ENCODE measurements at regions not wholly inside any gene's neighbourhood (a gene's known extent, or its start where the extent isn't known, plus 50 kb on each side); places are given as distances from the start of the nearest gene placed in this dataset.

DNA sequence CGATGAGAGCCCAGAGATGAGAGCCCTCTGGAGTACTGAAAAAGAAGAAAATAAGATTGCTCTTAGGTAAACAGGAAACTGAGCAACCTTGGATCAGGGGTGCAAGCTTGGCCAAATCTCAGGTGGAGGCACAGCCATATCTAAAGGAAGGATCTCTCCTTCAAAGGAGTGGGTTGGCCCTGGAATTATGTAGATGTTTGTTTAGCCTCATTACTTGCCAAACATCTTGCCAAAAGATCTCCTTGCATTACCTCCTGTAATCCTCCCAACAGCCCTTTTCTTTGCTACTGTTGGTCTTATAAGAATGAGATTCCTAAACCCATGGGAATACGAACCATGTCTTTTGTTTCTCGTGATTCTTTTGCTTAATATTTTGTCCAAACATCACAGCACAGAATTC is 332.6 kb upstream of the NCKAP5 start:
- H3K4me3 ChIP-seq (ENCODE audit: low read depth, low read length), result no peak overlapping the region
- in situ Hi-C loops (cut with HindIII; ENCODE audit: low sequenced_read_pairs), result no loop called here
- no peak for DNase-seq (ENCODE audit: low read depth)
- no peak for TF ChIP-seq CTCF (IDR thresholded peaks at IDR 0.05; ENCODE audit: low read depth, low read length, missing control alignments)

DNA sequence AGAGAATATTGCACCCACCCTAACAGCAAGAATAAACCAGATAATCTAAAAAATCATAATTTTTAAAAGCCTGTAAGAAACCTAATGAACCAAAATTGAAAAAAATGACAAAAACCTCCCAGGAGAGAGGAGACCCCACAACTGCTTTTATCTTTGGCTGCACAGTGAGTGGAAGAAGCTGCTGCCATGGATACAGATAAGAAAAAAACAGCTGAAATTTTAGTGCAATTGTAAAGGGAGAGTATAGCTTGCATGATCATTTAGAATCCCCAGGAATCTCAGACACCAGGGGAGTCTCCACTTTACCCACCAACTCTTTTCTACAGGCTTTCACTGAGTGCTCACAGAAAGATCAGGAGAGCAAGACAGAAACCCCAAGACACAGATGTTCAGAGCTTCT is 338.1 kb upstream of the NCKAP5 start:
- no peak overlapping the region for H3K4me3 ChIP-seq (ENCODE audit: low read depth, low read length)
- in situ Hi-C loops (cut with HindIII; ENCODE audit: low sequenced_read_pairs), result no loop called here
- no peak for TF ChIP-seq CTCF (IDR thresholded peaks at IDR 0.05; ENCODE audit: low read depth, low read length, missing control alignments)
- no peak for DNase-seq (ENCODE audit: low read depth)

DNA sequence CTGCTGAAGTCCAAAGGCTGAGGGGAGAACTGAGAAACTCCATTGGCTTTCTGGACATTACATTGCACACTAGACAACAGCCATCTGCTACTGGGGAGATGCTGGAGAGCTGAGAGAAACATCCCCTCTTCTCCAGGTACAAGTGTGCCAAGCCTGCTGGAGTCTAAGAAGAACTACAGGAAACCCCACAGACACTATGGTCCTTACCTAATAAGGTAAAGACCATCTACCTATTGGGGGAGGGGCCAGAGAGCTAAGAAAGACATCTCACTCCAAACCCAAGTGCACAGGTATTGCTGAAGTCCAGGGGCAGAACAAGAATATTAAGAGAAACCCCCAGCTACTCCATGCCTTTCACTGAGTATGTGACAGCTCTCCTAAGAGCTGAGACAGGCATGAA is 338.7 kb upstream of the NCKAP5 start:
- no peak for TF ChIP-seq CTCF (IDR thresholded peaks at IDR 0.05; ENCODE audit: low read depth, low read length, missing control alignments)
- DNase-seq (ENCODE audit: low read depth), result no peak
- no peak overlapping the region for H3K4me3 ChIP-seq (ENCODE audit: low read depth, low read length)
- in situ Hi-C loops (cut with HindIII; ENCODE audit: low sequenced_read_pairs), result no loop called here

- DNase-seq (ENCODE audit: low read depth), result no peak
- in situ Hi-C loops (cut with HindIII; ENCODE audit: low sequenced_read_pairs), result no loop called here
- TF ChIP-seq CTCF (IDR thresholded peaks at IDR 0.05; ENCODE audit: low read depth, low read length, missing control alignments), result no peak
- no peak overlapping the region for H3K4me3 ChIP-seq (ENCODE audit: low read depth, low read length)
Measured at GRCh38 chr2:133908171-133908570, 339.9 kb upstream of the NCKAP5 start.

DNA sequence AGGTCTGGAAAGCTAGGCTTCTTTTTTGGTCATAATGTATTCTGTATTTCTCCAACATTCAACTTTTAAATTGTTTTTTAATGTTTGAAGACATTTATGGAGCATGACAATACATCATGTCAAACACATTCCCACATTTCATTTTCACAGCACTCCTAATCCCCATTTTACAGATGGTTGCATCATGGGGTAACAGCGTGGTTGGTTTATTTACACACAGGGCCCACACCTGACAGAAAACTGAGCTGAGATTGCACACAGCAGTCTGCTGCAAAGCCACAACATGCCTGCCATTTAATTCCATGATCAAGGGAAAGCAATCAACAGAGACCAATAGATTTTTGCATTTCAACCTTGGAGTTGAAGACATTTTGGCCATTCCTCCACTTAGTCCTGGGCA is 335.7 kb upstream of the MGAT5 start:
- no peak for TF ChIP-seq CTCF (IDR thresholded peaks at IDR 0.05; ENCODE audit: low read depth, low read length, missing control alignments)
- H3K4me3 ChIP-seq (ENCODE audit: low read depth, low read length), result no peak overlapping the region
- no peak for DNase-seq (ENCODE audit: low read depth)
- in situ Hi-C loops (cut with HindIII; ENCODE audit: low sequenced_read_pairs), result no loop called here

- in situ Hi-C loops (cut with HindIII; ENCODE audit: low sequenced_read_pairs), result no loop called here
- H3K4me3 ChIP-seq (ENCODE audit: low read depth, low read length), result no peak overlapping the region
- TF ChIP-seq CTCF (IDR thresholded peaks at IDR 0.05; ENCODE audit: low read depth, low read length, missing control alignments), result no peak
- no peak for DNase-seq (ENCODE audit: low read depth)
Measured at GRCh38 chr2:133919285-133919684, 334.6 kb upstream of the MGAT5 start.

DNA sequence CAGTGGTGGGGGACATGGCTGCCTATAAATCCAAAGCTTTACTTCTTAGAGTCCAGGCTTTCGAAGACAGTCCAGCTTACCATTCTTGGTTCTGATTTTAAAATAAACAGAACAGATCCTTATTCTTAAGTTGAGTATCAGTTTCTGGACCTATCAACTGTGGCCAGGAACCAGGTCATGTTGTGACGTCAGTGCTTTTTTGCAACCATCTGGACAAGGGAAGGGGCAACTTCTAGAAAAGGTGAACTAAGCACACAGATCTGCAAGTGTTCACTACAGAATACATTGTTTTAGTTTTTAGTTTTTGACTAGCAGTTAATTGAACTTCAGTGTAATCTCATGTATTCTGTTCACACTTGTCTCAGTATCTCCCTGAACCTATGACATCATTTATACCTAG is 326.0 kb upstream of the MGAT5 start:
- H3K4me3 ChIP-seq (ENCODE audit: low read depth, low read length), result no peak overlapping the region
- TF ChIP-seq CTCF (IDR thresholded peaks at IDR 0.05; ENCODE audit: low read depth, low read length, missing control alignments), result no peak
- in situ Hi-C loops (cut with HindIII; ENCODE audit: low sequenced_read_pairs), result no loop called here
- DNase-seq (ENCODE audit: low read depth), result no peak

Measured in astrocyte of the cerebellum (primary cell).